ENCODE measurements at regions not wholly inside any gene's neighbourhood (a gene's known extent, or its start where the extent isn't known, plus 50 kb on each side); places are given as distances from the start of the nearest gene placed in this dataset.

GRCh38 chr9:107131108-107131799 lies 151.8 kb upstream of the RAD23B start:
- no peak for TF ChIP-seq EZH2 (IDR thresholded peaks at IDR 0.05; ENCODE audit: insufficient read depth, poor library complexity, severe bottlenecking)
- no peak for TF ChIP-seq EZH2phosphoT487 (IDR thresholded peaks at IDR 0.05; ENCODE audit: insufficient read depth, low read depth)

Measured in GM23248 (cell line).